Fibroblast of lung (primary cell): ENCODE measurements at regions not wholly inside any gene's neighbourhood (a gene's known extent, or its start where the extent isn't known, plus 50 kb on each side); places are given as distances from the start of the nearest gene placed in this dataset.

ENCODE experiments used
- EZH2 ChIP-seq: IDR thresholded peaks from 2 replicates; pipeline ENCODE4 v1.5.1; 2012; ENCODE audit warnings: low read length, control low read depth, mild to moderate bottlenecking; ENCODE audit errors: missing control alignments
- TF ChIP-seq, protein P1 (sequence below), 2 donors: IDR thresholded peaks in 1 of 2; conservative IDR thresholded peaks in 1 of 2; 1 replicate in 1 of 2; 2 replicates in 1 of 2; pipeline ENCODE4 v1.5.1; 2011 to 2012; ENCODE audit warnings: low read length in 2 of 2, control low read depth in 1 of 2, inconsistent platforms in 1 of 2, low read depth in 1 of 2, mild to moderate bottlenecking in 1 of 2

DNA sequence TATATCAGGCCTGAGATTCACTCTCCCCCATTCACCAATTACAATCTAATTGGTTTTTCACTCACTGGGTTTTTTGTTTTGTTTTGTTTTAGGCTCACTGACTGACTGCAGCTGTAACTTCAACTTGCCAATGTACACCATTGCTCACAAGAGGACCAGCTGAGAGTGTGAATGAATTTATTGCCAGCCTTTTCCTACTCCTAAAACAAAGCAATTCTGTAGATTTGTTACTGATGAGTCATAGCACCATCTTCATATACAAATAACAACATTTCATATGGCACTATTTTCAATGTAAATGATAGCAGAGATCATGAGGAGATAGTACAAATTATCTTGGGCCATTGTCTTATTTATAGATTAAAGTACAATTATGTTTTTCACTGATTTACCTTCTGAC, 76.0 kb upstream of the DPYD start:
- no peak for TF ChIP-seq EZH2
- TF ChIP-seq, protein P1, sequence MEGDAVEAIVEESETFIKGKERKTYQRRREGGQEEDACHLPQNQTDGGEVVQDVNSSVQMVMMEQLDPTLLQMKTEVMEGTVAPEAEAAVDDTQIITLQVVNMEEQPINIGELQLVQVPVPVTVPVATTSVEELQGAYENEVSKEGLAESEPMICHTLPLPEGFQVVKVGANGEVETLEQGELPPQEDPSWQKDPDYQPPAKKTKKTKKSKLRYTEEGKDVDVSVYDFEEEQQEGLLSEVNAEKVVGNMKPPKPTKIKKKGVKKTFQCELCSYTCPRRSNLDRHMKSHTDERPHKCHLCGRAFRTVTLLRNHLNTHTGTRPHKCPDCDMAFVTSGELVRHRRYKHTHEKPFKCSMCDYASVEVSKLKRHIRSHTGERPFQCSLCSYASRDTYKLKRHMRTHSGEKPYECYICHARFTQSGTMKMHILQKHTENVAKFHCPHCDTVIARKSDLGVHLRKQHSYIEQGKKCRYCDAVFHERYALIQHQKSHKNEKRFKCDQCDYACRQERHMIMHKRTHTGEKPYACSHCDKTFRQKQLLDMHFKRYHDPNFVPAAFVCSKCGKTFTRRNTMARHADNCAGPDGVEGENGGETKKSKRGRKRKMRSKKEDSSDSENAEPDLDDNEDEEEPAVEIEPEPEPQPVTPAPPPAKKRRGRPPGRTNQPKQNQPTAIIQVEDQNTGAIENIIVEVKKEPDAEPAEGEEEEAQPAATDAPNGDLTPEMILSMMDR (conservative IDR thresholded peaks at IDR 0.05 in 1 of 2, IDR thresholded peaks at IDR 0.05 in 1 of 2; ENCODE audit: low read depth in 1 of 2, low read length in 2 of 2), result no peak
